A673 (cell line): ENCODE measurements at regions not wholly inside any gene's neighbourhood (a gene's known extent, or its start where the extent isn't known, plus 50 kb on each side); places are given as distances from the start of the nearest gene placed in this dataset.

Source experiments
- BruUV-seq: library from RNA; stranded (reverse); fragments of 400-500 nt; replicated peaks from 2 replicates; lab custom pipeline; 2021; lab: Mats Ljungman, UMichigan
- CTCF ChIA-PET: fragments of 300-600 bp; sonication (Branson Sonifier 250); formaldehyde crosslinking; loops from one replicate; lab custom pipeline; 2022; ENCODE audit warnings: antibody characterized with exemption; lab: Charles Lee
- POLR2A ChIA-PET: fragments of 300-600 bp; sonication (Branson Sonifier 250); formaldehyde crosslinking; loops from one replicate; lab custom pipeline; 2022; ENCODE audit warnings: antibody characterized with exemption; ENCODE audit not compliant: low non-redundant PET; lab: Charles Lee
- DNase-seq: peaks from one replicate; pipeline ENCODE4 v3.0.0-alpha.2; 2015; ENCODE audit warnings: low spot score
- H3K27ac ChIP-seq: fragments of 200-600 bp; sonication (generic); 2 replicates; pipeline ENCODE4 v1.5.1; 2016; ENCODE audit warnings: mixed run types, low read depth, mild to moderate bottlenecking, mixed read lengths, antibody characterized with exemption, low read length; ENCODE audit not compliant: poor library complexity, severe bottlenecking
- H3K27me3 ChIP-seq: fragments of 200-600 bp; sonication (generic); replicated peaks from 2 replicates; pipeline ENCODE4 v1.6.1; 2017; ENCODE audit warnings: mixed run types, low read depth, mild to moderate bottlenecking, mixed read lengths, antibody characterized with exemption, low read length; ENCODE audit not compliant: insufficient read depth, poor library complexity
- H3K36me3 ChIP-seq: fragments of 200-600 bp; sonication (generic); 2 replicates; pipeline ENCODE4 v1.6.1; 2016; ENCODE audit warnings: mixed run types, mild to moderate bottlenecking, mixed read lengths, antibody characterized with exemption, low read length; ENCODE audit not compliant: insufficient read depth, poor library complexity, severe bottlenecking
- H3K4me1 ChIP-seq: fragments of 200-600 bp; sonication (generic); 2 replicates; pipeline ENCODE4 v1.6.1; 2017; ENCODE audit warnings: mixed run types, mild to moderate bottlenecking, mixed read lengths, antibody characterized with exemption, low read length; ENCODE audit not compliant: insufficient read depth, poor library complexity, severe bottlenecking
- H3K4me3 ChIP-seq: fragments of 200-600 bp; sonication (generic); 2 replicates; pipeline ENCODE4 v1.5.1; 2016; ENCODE audit warnings: low read depth, mixed run types, mild to moderate bottlenecking, mixed read lengths, low read length; ENCODE audit not compliant: poor library complexity, severe bottlenecking
- H3K9me3 ChIP-seq: fragments of 200-600 bp; sonication (generic); 2 replicates; pipeline ENCODE4 v1.6.1; 2016; ENCODE audit warnings: mixed run types, low read depth, mild to moderate bottlenecking, mixed read lengths, antibody characterized with exemption, low read length; ENCODE audit not compliant: poor library complexity, severe bottlenecking
- CTCF ChIP-seq: fragments of 300-800, 200-600 bp; sonication (generic); conservative IDR thresholded peaks from 2 replicates; pipeline ENCODE4 v1.5.1; 2017; ENCODE audit warnings: low read depth, mild to moderate bottlenecking, antibody characterized with exemption, low read length, moderate library complexity, mixed read lengths
- EZH2 ChIP-seq: fragments of 200-600 bp; sonication (generic); IDR thresholded peaks from 2 replicates; pipeline ENCODE4 v1.6.1; 2017; ENCODE audit warnings: borderline replicate concordance, low read depth, mild to moderate bottlenecking, mixed read lengths, antibody characterized with exemption, low read length; ENCODE audit not compliant: poor library complexity, severe bottlenecking
- intact Hi-C: fragments of 100-400 bp; cut with micrococcal nuclease; formaldehyde crosslinking; loops from one replicate; pipeline ENCODE4 v1.10.0; 2022; ENCODE audit not compliant: unreplicated experiment

GRCh38 chr21:19256934-19257660, 853.5 kb upstream of the TMPRSS15 start:
- no peak for DNase-seq
- Histone ChIP-seq H3K4me3 (no peak overlapping the region), H3K36me3 (no peaks in the 10 kb centered on the region), H3K27ac (no peak overlapping the region), H3K9me3 (peaks cover 6% of the 10 kb centered on the region), H3K27me3 (no peaks in the 10 kb centered on the region), H3K4me1 (no peaks in the 10 kb centered on the region)
- intact Hi-C loops = no loop called here
- ChIA-PET CTCF (no interaction called here), POLR2A (no interaction called here)
- TF ChIP-seq CTCF (no peak), EZH2 (no peak)
- no TSS peak for BruUV-seq

GRCh38 chr21:19261731-19262376, 858.3 kb upstream of the TMPRSS15 start:
- no TSS peak for BruUV-seq
- ChIA-PET CTCF (no interaction called here), POLR2A (no interaction called here)
- H3K27ac ChIP-seq = no peak overlapping the region
- H3K9me3 ChIP-seq = peaks cover 20% of the 10 kb centered on the region
- H3K4me3 ChIP-seq = no peak overlapping the region
- TF ChIP-seq EZH2 (no peak), CTCF (no peak)
- intact Hi-C loops = no loop called here
- DNase-seq = no peak
- H3K4me1 ChIP-seq = no peaks in the 10 kb centered on the region
- H3K27me3 ChIP-seq = no peaks in the 10 kb centered on the region
- no peaks in the 10 kb centered on the region for H3K36me3 ChIP-seq

- BruUV-seq = no TSS peak
- POLR2A ChIA-PET = no interaction called here
- DNase-seq = no peak
- TF ChIP-seq EZH2 (no peak), CTCF (no peak)
- Histone ChIP-seq H3K36me3 (no peaks in the 10 kb centered on the region), H3K27ac (no peak overlapping the region), H3K27me3 (no peaks in the 10 kb centered on the region), H3K4me3 (no peak overlapping the region), H3K9me3 (peaks cover 27% of the 10 kb centered on the region), H3K4me1 (no peaks in the 10 kb centered on the region)
- CTCF ChIA-PET = no interaction called here
- intact Hi-C loops = no loop called here
Measured at GRCh38 chr21:19266636-19267035, 863.1 kb upstream of the TMPRSS15 start.
